HEK293 (cell line): ENCODE measurements at regions not wholly inside any gene's neighbourhood (a gene's known extent, or its start where the extent isn't known, plus 50 kb on each side); places are given as distances from the start of the nearest gene placed in this dataset.

ENCODE experiments used
- CTCF ChIA-PET: fragments of 350-600 bp; formaldehyde crosslinking; extraction: SDS; loops from one replicate; lab custom pipeline; 2021; ENCODE audit warnings: antibody characterized with exemption; lab: Yijun Ruan, JAX
- POLR2A ChIA-PET: fragments of 300-600 bp; formaldehyde crosslinking; extraction: SDS; loops from one replicate; lab custom pipeline; 2020; ENCODE audit warnings: antibody characterized with exemption, inconsistent platforms; lab: Yijun Ruan, JAX
- H3K27ac ChIP-seq: fragments of 200-500 bp; sonication (Bioruptor generic); 2 replicates; pipeline ENCODE4 v1.5.1; 2014; ENCODE audit warnings: low read depth, low read length, control low read depth, inconsistent platforms; ENCODE audit errors: extremely low read depth
- H3K36me3 ChIP-seq, 2 experiments: fragments of 200-500 bp in 1 of 2; sonication (Bioruptor generic) in 1 of 2; 1 replicate in 1 of 2; 2 replicates in 1 of 2; pipeline ENCODE4 v1.5.1; 2014 to 2017; ENCODE audit warnings: inconsistent platforms in 2 of 2, low read length in 2 of 2; ENCODE audit not compliant: control insufficient read depth in 2 of 2, insufficient read depth in 1 of 2
- H3K4me1 ChIP-seq: fragments of 200-500 bp; sonication (Bioruptor generic); 2 replicates; pipeline ENCODE4 v1.5.1; 2014; ENCODE audit warnings: mild to moderate bottlenecking, low read length, inconsistent platforms; ENCODE audit not compliant: control insufficient read depth, insufficient read depth
- H3K4me3 ChIP-seq: 2 replicates; pipeline ENCODE4 v1.5.1; 2011; ENCODE audit warnings: low read depth, mild to moderate bottlenecking, control low read depth, low read length, moderate library complexity
- H3K9me3 ChIP-seq: fragments of 200-500 bp; sonication (Bioruptor generic); 2 replicates; pipeline ENCODE4 v1.5.1; 2014; ENCODE audit warnings: low read depth, low read length, inconsistent platforms; ENCODE audit not compliant: control insufficient read depth, insufficient read depth
- BCL11A ChIP-seq: fragments of 450-650 bp; formaldehyde crosslinking; IDR thresholded peaks from 2 replicates; pipeline ENCODE4 v1.5.1; 2016; ENCODE audit warnings: low read depth, missing biosample characterization, missing genetic modification characterization
- GLIS2 ChIP-seq: fragments of 450-650 bp; formaldehyde crosslinking; IDR thresholded peaks from 2 replicates; pipeline ENCODE4 v1.5.1; 2016; ENCODE audit warnings: missing biosample characterization, missing genetic modification characterization
- HOXC10 ChIP-seq: sonication (generic); formaldehyde crosslinking; IDR thresholded peaks from 2 replicates; pipeline ENCODE4 v1.8.1; 2023; ENCODE audit warnings: mild to moderate bottlenecking, missing genetic modification reagents
- SP3 ChIP-seq: fragments of 450-650 bp; formaldehyde crosslinking; IDR thresholded peaks from 2 replicates; pipeline ENCODE4 v1.5.1; 2016; ENCODE audit warnings: missing biosample characterization, missing genetic modification characterization
- SP7 ChIP-seq: fragments of 450-650 bp; formaldehyde crosslinking; IDR thresholded peaks from 2 replicates; pipeline ENCODE4 v1.5.1; 2016; ENCODE audit warnings: missing biosample characterization, missing genetic modification characterization
- ZBTB20 ChIP-seq: fragments of 450-650 bp; formaldehyde crosslinking; IDR thresholded peaks from 2 replicates; pipeline ENCODE4 v1.5.1; 2016; ENCODE audit warnings: missing biosample characterization, missing genetic modification characterization
- ZIC2 ChIP-seq: fragments of 450-650 bp; formaldehyde crosslinking; IDR thresholded peaks from 2 replicates; pipeline ENCODE4 v1.5.1; 2016; ENCODE audit warnings: missing biosample characterization, missing genetic modification characterization
- ZNF10 ChIP-seq: fragments of 450-650 bp; formaldehyde crosslinking; IDR thresholded peaks from 2 replicates; pipeline ENCODE4 v1.5.1; 2017; ENCODE audit warnings: missing biosample characterization, missing genetic modification characterization
- ZNF138 ChIP-seq: fragments of 450-650 bp; formaldehyde crosslinking; IDR thresholded peaks from 2 replicates; pipeline ENCODE4 v1.5.1; 2016; ENCODE audit warnings: missing biosample characterization, missing genetic modification characterization, borderline replicate concordance
- ZNF221 ChIP-seq: fragments of 450-650 bp; formaldehyde crosslinking; IDR thresholded peaks from 2 replicates; pipeline ENCODE4 v1.5.1; 2017; ENCODE audit warnings: missing biosample characterization, missing genetic modification characterization, borderline replicate concordance
- ZNF37A ChIP-seq: fragments of 450-650 bp; IDR thresholded peaks from 2 replicates; pipeline ENCODE4 v1.5.1; 2018; ENCODE audit warnings: missing biosample characterization, missing genetic modification characterization
- ZNF391 ChIP-seq: fragments of 450-650 bp; formaldehyde crosslinking; IDR thresholded peaks from 2 replicates; pipeline ENCODE4 v1.5.1; 2016; ENCODE audit warnings: low read depth, missing biosample characterization, missing genetic modification characterization, borderline replicate concordance
- ZNF426 ChIP-seq: fragments of 450-650 bp; formaldehyde crosslinking; IDR thresholded peaks from 2 replicates; pipeline ENCODE4 v1.5.1; 2017; ENCODE audit warnings: missing biosample characterization, missing genetic modification characterization, mild to moderate bottlenecking, inconsistent platforms, moderate library complexity
- ZNF514 ChIP-seq: fragments of 450-650 bp; formaldehyde crosslinking; IDR thresholded peaks from 2 replicates; pipeline ENCODE4 v1.5.1; 2016; ENCODE audit warnings: missing biosample characterization, missing genetic modification characterization
- ZNF664 ChIP-seq: fragments of 450-650 bp; formaldehyde crosslinking; IDR thresholded peaks from 2 replicates; pipeline ENCODE4 v1.5.1; 2016; ENCODE audit warnings: missing biosample characterization, missing genetic modification characterization
- ZNF768 ChIP-seq: fragments of 450-650 bp; formaldehyde crosslinking; IDR thresholded peaks from 2 replicates; pipeline ENCODE4 v1.5.1; 2018; ENCODE audit warnings: missing biosample characterization, mild to moderate bottlenecking, missing genetic modification characterization
- ZNF785 ChIP-seq: fragments of 450-650 bp; formaldehyde crosslinking; IDR thresholded peaks from 2 replicates; pipeline ENCODE4 v1.5.1; 2016; ENCODE audit warnings: missing biosample characterization, missing genetic modification characterization
- TF ChIP-seq, protein P1 (sequence below): fragments of 450-650 bp; formaldehyde crosslinking; IDR thresholded peaks from 2 replicates; pipeline ENCODE4 v1.5.1; 2016; ENCODE audit warnings: missing biosample characterization, missing genetic modification characterization
- TF ChIP-seq, protein P2 (sequence below): fragments of 450-650 bp; formaldehyde crosslinking; IDR thresholded peaks from 2 replicates; pipeline ENCODE4 v1.5.1; 2016; ENCODE audit warnings: missing biosample characterization, missing genetic modification characterization

DNA sequence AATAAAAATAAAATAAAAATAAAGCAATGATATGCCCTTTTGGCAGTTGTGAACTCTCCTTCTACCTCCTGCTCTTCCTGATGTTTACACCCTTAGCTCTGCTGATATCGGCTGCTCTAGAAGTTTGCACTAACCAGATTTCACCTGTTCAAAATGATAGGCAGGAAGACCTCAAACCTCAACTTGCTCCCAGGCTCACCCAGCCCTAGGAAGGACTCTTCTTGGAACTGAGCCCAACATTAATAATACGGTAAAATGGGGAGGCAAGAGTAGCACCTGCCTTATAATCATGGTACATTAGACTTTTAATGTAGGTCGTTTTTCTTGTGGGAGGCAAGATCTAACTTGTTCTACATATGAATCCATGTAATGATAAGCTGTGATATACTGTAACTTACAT, 61.2 kb upstream of the MED13 start:
- TF ChIP-seq SP7 (tag by site-specific recombination) (peak; percentile 58), ZNF391 (tag by site-specific recombination) (no peak)
- H3K4me1 ChIP-seq, result no peaks in the 10 kb centered on the region
- no peak overlapping the region for H3K4me3 ChIP-seq
- H3K27ac ChIP-seq, result no peak overlapping the region
- H3K36me3 ChIP-seq, result no peaks in the 10 kb centered on the region
- ChIA-PET CTCF (interaction anchor here (0.6 to 1.2 kb wide), 2 partner anchors 16 to 123 kb away, joined by 3 to 7 read pairs; no protein-coding TSS in a partner anchor), POLR2A (no interaction called here)
- no peaks in the 10 kb centered on the region for H3K9me3 ChIP-seq

DNA sequence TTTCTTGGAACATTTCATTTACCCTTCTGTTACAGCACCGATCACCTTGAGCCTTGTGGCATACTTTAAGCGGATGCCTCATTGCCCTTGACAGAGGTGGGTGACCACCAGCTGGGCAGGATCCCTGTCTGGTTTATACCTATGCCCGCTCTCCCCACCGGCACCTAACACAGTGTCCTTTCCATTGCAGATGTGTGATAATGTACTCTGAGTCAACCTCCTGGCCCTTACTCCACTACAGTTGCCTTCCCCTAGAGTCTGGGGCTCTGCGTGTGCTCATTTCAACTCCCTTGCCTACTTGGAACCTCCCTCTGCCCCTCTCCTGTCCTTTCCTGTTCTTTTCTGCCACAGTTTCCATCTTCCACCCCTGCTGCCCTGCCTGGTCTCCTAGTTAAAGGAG, 60.2 kb upstream of the MED13 start:
- Histone ChIP-seq H3K4me1 (no peaks in the 10 kb centered on the region), H3K9me3 (no peaks in the 10 kb centered on the region), H3K4me3 (no peak overlapping the region), H3K27ac (no peak overlapping the region), H3K36me3 (no peaks in the 10 kb centered on the region)
- ChIA-PET CTCF (no interaction called here), POLR2A (no interaction called here)
- TF ChIP-seq ZIC2 (tag by site-specific recombination), result no peak
- TF ChIP-seq BCL11A, result no peak
- TF ChIP-seq SP7 (tag by site-specific recombination), result no peak
- no peak for TF ChIP-seq ZNF664 (tag by site-specific recombination)
- no peak for TF ChIP-seq ZNF426 (tag by site-specific recombination)
- TF ChIP-seq, protein P1, sequence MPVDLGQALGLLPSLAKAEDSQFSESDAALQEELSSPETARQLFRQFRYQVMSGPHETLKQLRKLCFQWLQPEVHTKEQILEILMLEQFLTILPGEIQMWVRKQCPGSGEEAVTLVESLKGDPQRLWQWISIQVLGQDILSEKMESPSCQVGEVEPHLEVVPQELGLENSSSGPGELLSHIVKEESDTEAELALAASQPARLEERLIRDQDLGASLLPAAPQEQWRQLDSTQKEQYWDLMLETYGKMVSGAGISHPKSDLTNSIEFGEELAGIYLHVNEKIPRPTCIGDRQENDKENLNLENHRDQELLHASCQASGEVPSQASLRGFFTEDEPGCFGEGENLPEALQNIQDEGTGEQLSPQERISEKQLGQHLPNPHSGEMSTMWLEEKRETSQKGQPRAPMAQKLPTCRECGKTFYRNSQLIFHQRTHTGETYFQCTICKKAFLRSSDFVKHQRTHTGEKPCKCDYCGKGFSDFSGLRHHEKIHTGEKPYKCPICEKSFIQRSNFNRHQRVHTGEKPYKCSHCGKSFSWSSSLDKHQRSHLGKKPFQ (tag by site-specific recombination), result no peak
- TF ChIP-seq ZNF10 (tag by site-specific recombination), result no peak
- no peak for TF ChIP-seq ZNF37A (tag by site-specific recombination)
- no peak for TF ChIP-seq ZNF138
- no peak for TF ChIP-seq SP3 (tag by site-specific recombination)
- TF ChIP-seq ZNF768 (tag by site-specific recombination), result no peak
- no peak for TF ChIP-seq GLIS2 (tag by site-specific recombination)
- TF ChIP-seq ZNF785 (tag by site-specific recombination), result no peak
- TF ChIP-seq ZNF514, result no peak
- TF ChIP-seq, protein P2, sequence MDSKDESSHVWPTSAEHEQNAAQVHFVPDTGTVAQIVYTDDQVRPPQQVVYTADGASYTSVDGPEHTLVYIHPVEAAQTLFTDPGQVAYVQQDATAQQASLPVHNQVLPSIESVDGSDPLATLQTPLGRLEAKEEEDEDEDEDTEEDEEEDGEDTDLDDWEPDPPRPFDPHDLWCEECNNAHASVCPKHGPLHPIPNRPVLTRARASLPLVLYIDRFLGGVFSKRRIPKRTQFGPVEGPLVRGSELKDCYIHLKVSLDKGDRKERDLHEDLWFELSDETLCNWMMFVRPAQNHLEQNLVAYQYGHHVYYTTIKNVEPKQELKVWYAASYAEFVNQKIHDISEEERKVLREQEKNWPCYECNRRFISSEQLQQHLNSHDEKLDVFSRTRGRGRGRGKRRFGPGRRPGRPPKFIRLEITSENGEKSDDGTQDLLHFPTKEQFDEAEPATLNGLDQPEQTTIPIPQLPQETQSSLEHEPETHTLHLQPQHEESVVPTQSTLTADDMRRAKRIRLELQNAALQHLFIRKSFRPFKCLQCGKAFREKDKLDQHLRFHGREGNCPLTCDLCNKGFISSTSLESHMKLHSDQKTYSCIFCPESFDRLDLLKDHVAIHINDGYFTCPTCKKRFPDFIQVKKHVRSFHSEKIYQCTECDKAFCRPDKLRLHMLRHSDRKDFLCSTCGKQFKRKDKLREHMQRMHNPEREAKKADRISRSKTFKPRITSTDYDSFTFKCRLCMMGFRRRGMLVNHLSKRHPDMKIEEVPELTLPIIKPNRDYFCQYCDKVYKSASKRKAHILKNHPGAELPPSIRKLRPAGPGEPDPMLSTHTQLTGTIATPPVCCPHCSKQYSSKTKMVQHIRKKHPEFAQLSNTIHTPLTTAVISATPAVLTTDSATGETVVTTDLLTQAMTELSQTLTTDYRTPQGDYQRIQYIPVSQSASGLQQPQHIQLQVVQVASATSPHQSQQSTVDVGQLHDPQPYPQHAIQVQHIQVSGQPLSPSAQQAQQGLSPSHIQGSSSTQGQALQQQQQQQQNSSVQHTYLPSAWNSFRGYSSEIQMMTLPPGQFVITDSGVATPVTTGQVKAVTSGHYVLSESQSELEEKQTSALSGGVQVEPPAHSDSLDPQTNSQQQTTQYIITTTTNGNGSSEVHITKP (tag by site-specific recombination), result no peak
- no peak for TF ChIP-seq ZNF221 (tag by site-specific recombination)
- TF ChIP-seq ZBTB20 (tag by site-specific recombination), result no peak
- no peak for TF ChIP-seq HOXC10 (CRISPR knock-in tag)
